ENCODE measurements at regions not wholly inside any gene's neighbourhood (a gene's known extent, or its start where the extent isn't known, plus 50 kb on each side); places are given as distances from the start of the nearest gene placed in this dataset.

- Histone ChIP-seq H3K4me2 (ENCODE audit: low read length) (no peak overlapping the region), H3K36me3 (ENCODE audit: insufficient read depth, low read length) (no peaks in the 10 kb centered on the region), H3F3A (ENCODE audit: insufficient read depth, low read length) (no peaks in the 10 kb centered on the region), H3K9me3 (ENCODE audit: low read length) (no peaks in the 10 kb centered on the region), H3K4me1 (ENCODE audit: insufficient read depth, low read length, severe bottlenecking) (no peaks in the 10 kb centered on the region), H3K27me3 (ENCODE audit: insufficient read depth, low read length) (no peaks in the 10 kb centered on the region), H3K4me3 (ENCODE audit: low read depth, low read length, poor library complexity, severe bottlenecking) (no peak overlapping the region), H3K9me2 (ENCODE audit: low read depth, low read length) (no peaks in the 10 kb centered on the region), H3K9ac (ENCODE audit: low read length) (no peak overlapping the region), H4K20me1 (ENCODE audit: insufficient read depth, low read length) (no peaks in the 10 kb centered on the region), H3K79me2 (ENCODE audit: insufficient read depth, low read length) (no peaks in the 10 kb centered on the region), H3K27ac (ENCODE audit: low read depth, low read length, poor library complexity, severe bottlenecking) (no peak overlapping the region), H2AFZ (ENCODE audit: low read length) (no peak overlapping the region)
- TF ChIP-seq EZH2 (IDR thresholded peaks at IDR 0.05; ENCODE audit: borderline replicate concordance, low read length), result no peak
- TF ChIP-seq, protein P1, sequence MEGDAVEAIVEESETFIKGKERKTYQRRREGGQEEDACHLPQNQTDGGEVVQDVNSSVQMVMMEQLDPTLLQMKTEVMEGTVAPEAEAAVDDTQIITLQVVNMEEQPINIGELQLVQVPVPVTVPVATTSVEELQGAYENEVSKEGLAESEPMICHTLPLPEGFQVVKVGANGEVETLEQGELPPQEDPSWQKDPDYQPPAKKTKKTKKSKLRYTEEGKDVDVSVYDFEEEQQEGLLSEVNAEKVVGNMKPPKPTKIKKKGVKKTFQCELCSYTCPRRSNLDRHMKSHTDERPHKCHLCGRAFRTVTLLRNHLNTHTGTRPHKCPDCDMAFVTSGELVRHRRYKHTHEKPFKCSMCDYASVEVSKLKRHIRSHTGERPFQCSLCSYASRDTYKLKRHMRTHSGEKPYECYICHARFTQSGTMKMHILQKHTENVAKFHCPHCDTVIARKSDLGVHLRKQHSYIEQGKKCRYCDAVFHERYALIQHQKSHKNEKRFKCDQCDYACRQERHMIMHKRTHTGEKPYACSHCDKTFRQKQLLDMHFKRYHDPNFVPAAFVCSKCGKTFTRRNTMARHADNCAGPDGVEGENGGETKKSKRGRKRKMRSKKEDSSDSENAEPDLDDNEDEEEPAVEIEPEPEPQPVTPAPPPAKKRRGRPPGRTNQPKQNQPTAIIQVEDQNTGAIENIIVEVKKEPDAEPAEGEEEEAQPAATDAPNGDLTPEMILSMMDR (IDR thresholded peaks at IDR 0.05; ENCODE audit: low read length), result no peak
Measured at GRCh38 chr2:19416083-19416482, 57.7 kb upstream of the OSR1 start.

- H3K9me3 ChIP-seq (ENCODE audit: low read length), result no peaks in the 10 kb centered on the region
- H3K27me3 ChIP-seq (ENCODE audit: insufficient read depth, low read length), result no peaks in the 10 kb centered on the region
- no peaks in the 10 kb centered on the region for H3K9me2 ChIP-seq (ENCODE audit: low read depth, low read length)
- H3K4me1 ChIP-seq (ENCODE audit: insufficient read depth, low read length, severe bottlenecking), result no peaks in the 10 kb centered on the region
- H4K20me1 ChIP-seq (ENCODE audit: insufficient read depth, low read length), result no peaks in the 10 kb centered on the region
- no peaks in the 10 kb centered on the region for H3F3A ChIP-seq (ENCODE audit: insufficient read depth, low read length)
- no peaks in the 10 kb centered on the region for H3K79me2 ChIP-seq (ENCODE audit: insufficient read depth, low read length)
- no peak overlapping the region for H3K4me3 ChIP-seq (ENCODE audit: low read depth, low read length, poor library complexity, severe bottlenecking)
- no peaks in the 10 kb centered on the region for H3K36me3 ChIP-seq (ENCODE audit: insufficient read depth, low read length)
- no peak overlapping the region for H3K4me2 ChIP-seq (ENCODE audit: low read length)
- H2AFZ ChIP-seq (ENCODE audit: low read length), result no peak overlapping the region
- TF ChIP-seq EZH2 (IDR thresholded peaks at IDR 0.05; ENCODE audit: borderline replicate concordance, low read length), result no peak
- TF ChIP-seq, protein P1 (IDR thresholded peaks at IDR 0.05; ENCODE audit: low read length), result no peak
- H3K9ac ChIP-seq (ENCODE audit: low read length), result no peak overlapping the region
- H3K27ac ChIP-seq (ENCODE audit: low read depth, low read length, poor library complexity, severe bottlenecking), result no peak overlapping the region
Measured at GRCh38 chr2:19409046-19409445, 50.6 kb upstream of the OSR1 start.

- Histone ChIP-seq H3F3A (ENCODE audit: insufficient read depth, low read length) (no peaks in the 10 kb centered on the region), H3K4me1 (ENCODE audit: insufficient read depth, low read length, severe bottlenecking) (no peaks in the 10 kb centered on the region), H3K9me2 (ENCODE audit: low read depth, low read length) (no peaks in the 10 kb centered on the region), H3K27ac (ENCODE audit: low read depth, low read length, poor library complexity, severe bottlenecking) (no peak overlapping the region), H3K79me2 (ENCODE audit: insufficient read depth, low read length) (no peaks in the 10 kb centered on the region), H3K4me3 (ENCODE audit: low read depth, low read length, poor library complexity, severe bottlenecking) (no peak overlapping the region), H4K20me1 (ENCODE audit: insufficient read depth, low read length) (no peaks in the 10 kb centered on the region), H2AFZ (ENCODE audit: low read length) (no peak overlapping the region), H3K27me3 (ENCODE audit: insufficient read depth, low read length) (no peaks in the 10 kb centered on the region), H3K4me2 (ENCODE audit: low read length) (no peak overlapping the region), H3K36me3 (ENCODE audit: insufficient read depth, low read length) (no peaks in the 10 kb centered on the region), H3K9me3 (ENCODE audit: low read length) (no peaks in the 10 kb centered on the region), H3K9ac (ENCODE audit: low read length) (no peak overlapping the region)
- TF ChIP-seq, protein P1 (IDR thresholded peaks at IDR 0.05; ENCODE audit: low read length), result no peak
- no peak for TF ChIP-seq EZH2 (IDR thresholded peaks at IDR 0.05; ENCODE audit: borderline replicate concordance, low read length)
Measured at GRCh38 chr2:19408592-19408991, 50.2 kb upstream of the OSR1 start.

All from OCI-LY1 (cell line).